Anterior cingulate cortex (tissue), 58 donors: ENCODE measurements at regions not wholly inside any gene's neighbourhood (a gene's known extent, or its start where the extent isn't known, plus 50 kb on each side); places are given as distances from the start of the nearest gene placed in this dataset.
A peak's percentile ranks its signal among the peaks of the same experiment; 100 is the strongest.

Source experiments
- DNase-seq, 58 donors: peaks; one replicate each; lab custom pipeline; 2025; lab: John Stamatoyannopoulos, UW

GRCh38 chr22:48001101-48001500, 1238.7 kb downstream of the TBC1D22A start:
- DNase-seq = no peak

GRCh38 chr22:47997612-47998011, 1235.2 kb downstream of the TBC1D22A start:
- DNase-seq = no peak

- DNase-seq = no peak
Measured at GRCh38 chr22:47997052-47997590, 1234.7 kb downstream of the TBC1D22A start.

GRCh38 chr22:47996446-47996857, 1234.0 kb downstream of the TBC1D22A start:
- DNase-seq = no peak

- DNase-seq = no peak
Measured at GRCh38 chr22:47995718-47996117, 1233.3 kb downstream of the TBC1D22A start.

- DNase-seq = no peak
Measured at GRCh38 chr22:47995264-47995627, 1232.8 kb downstream of the TBC1D22A start.

- DNase-seq = peak in 1 of 58 donors; percentile 27
Measured at GRCh38 chr22:47994601-47995263, 1232.3 kb downstream of the TBC1D22A start.

GRCh38 chr22:47994045-47994444, 1231.6 kb downstream of the TBC1D22A start:
- no peak for DNase-seq

- peak in 5 of 58 donors; percentile 5 to 49 (median 14) for DNase-seq
Measured at GRCh38 chr22:47990481-47990880, 1228.0 kb downstream of the TBC1D22A start.

- no peak for DNase-seq
Measured at GRCh38 chr22:47987885-47988515, 1225.5 kb downstream of the TBC1D22A start.

GRCh38 chr22:47976219-47976618, 1213.8 kb downstream of the TBC1D22A start:
- no peak for DNase-seq

GRCh38 chr22:47967831-47968230, 1205.4 kb downstream of the TBC1D22A start:
- DNase-seq = no peak

- no peak for DNase-seq
Measured at GRCh38 chr22:47966316-47966715, 1203.9 kb downstream of the TBC1D22A start.

GRCh38 chr22:47965896-47966295, 1203.4 kb downstream of the TBC1D22A start:
- no peak for DNase-seq

GRCh38 chr22:47965066-47965465, 1202.6 kb downstream of the TBC1D22A start:
- DNase-seq = no peak

GRCh38 chr22:47963660-47964059, 1201.2 kb downstream of the TBC1D22A start:
- no peak for DNase-seq

- no peak for DNase-seq
Measured at GRCh38 chr22:47957649-47958048, 1195.2 kb downstream of the TBC1D22A start.

- no peak for DNase-seq
Measured at GRCh38 chr22:47954107-47954506, 1191.7 kb downstream of the TBC1D22A start.

- no peak for DNase-seq
Measured at GRCh38 chr22:47944941-47945340, 1182.5 kb downstream of the TBC1D22A start.

- DNase-seq = no peak
Measured at GRCh38 chr22:47943729-47944700, 1181.6 kb downstream of the TBC1D22A start.

- no peak for DNase-seq
Measured at GRCh38 chr22:47940211-47940610, 1177.8 kb downstream of the TBC1D22A start.
